Suprapubic skin (tissue), 4 donors: ENCODE measurements at regions not wholly inside any gene's neighbourhood (a gene's known extent, or its start where the extent isn't known, plus 50 kb on each side); places are given as distances from the start of the nearest gene placed in this dataset.

ENCODE experiments used
- DNase-seq, 2 donors: peaks; one replicate each; pipeline ENCODE4 v3.0.0-alpha.2; 2019; ENCODE audit warnings: low spot score in 2 of 2
- H3K27ac ChIP-seq: fragments of 200-600 bp; sonication (generic); one replicate; pipeline ENCODE4 v1.5.1; 2019
- H3K27me3 ChIP-seq: fragments of 200-600 bp; sonication (generic); one replicate; pipeline ENCODE4 v1.5.1; 2019
- H3K36me3 ChIP-seq: fragments of 200-600 bp; sonication (generic); one replicate; pipeline ENCODE4 v1.5.1; 2019
- H3K4me1 ChIP-seq: fragments of 200-600 bp; sonication (generic); one replicate; pipeline ENCODE4 v1.5.1; 2019
- H3K4me3 ChIP-seq: fragments of 200-600 bp; sonication (generic); one replicate; pipeline ENCODE4 v1.5.1; 2019; ENCODE audit warnings: mild to moderate bottlenecking
- H3K9me3 ChIP-seq: fragments of 200-600 bp; sonication (generic); one replicate; pipeline ENCODE4 v1.5.1; 2019
- CTCF ChIP-seq, 2 donors: fragments of 200-600 bp in 1 of 2; fragments of 450-650 bp in 1 of 2; sonication (generic) in 1 of 2; IDR thresholded peaks; one replicate each; pipeline ENCODE4 v1.5.1; 2016 to 2019; ENCODE audit warnings: antibody characterized with exemption in 2 of 2, mild to moderate bottlenecking in 1 of 2, moderate library complexity in 1 of 2
- EP300 ChIP-seq: sonication (generic); formaldehyde crosslinking; IDR thresholded peaks from one replicate; pipeline ENCODE4 v1.6.1; 2017; ENCODE audit warnings: antibody characterized with exemption
- POLR2A ChIP-seq, 2 donors: fragments of 450-650 bp; IDR thresholded peaks; one replicate each; pipeline ENCODE4 v1.6.1; 2017; ENCODE audit warnings: antibody characterized with exemption in 2 of 2, mild to moderate bottlenecking in 2 of 2, moderate library complexity in 2 of 2
- POLR2AphosphoS5 ChIP-seq, 3 donors: sonication (generic); formaldehyde crosslinking; IDR thresholded peaks; one replicate each; pipeline ENCODE4 v1.6.1; 2017; ENCODE audit warnings: antibody characterized with exemption in 3 of 3
- WGBS: methylation state at CpG from one replicate; pipeline ENCODE4 v1.1.5; 2018; 5-methylcytosine and 5-hydroxymethylcytosine counted together

- WGBS, result 70% methylated on average over 15 of the region's 15 CpGs
- Histone ChIP-seq H3K4me1 (no peaks in the 10 kb centered on the region), H3K27ac (no peak overlapping the region), H3K9me3 (no peaks in the 10 kb centered on the region), H3K36me3 (no peaks in the 10 kb centered on the region), H3K27me3 (peaks cover 25% of the 10 kb centered on the region), H3K4me3 (no peak overlapping the region)
- TF ChIP-seq CTCF (IDR thresholded peaks at IDR 0.05), result no peak
- TF ChIP-seq POLR2A (IDR thresholded peaks at IDR 0.05), result no peak
- no peak for TF ChIP-seq POLR2AphosphoS5 (IDR thresholded peaks at IDR 0.05)
- no peak for DNase-seq
Measured at GRCh38 chr1:38265293-38266196, 219.0 kb upstream of the POU3F1 start.

GRCh38 chr1:38263438-38263837, 216.8 kb upstream of the POU3F1 start:
- no peak overlapping the region for H3K27ac ChIP-seq
- WGBS, result 59% methylated on average over 4 of the region's 4 CpGs
- TF ChIP-seq CTCF (IDR thresholded peaks at IDR 0.05), result no peak
- no peak for TF ChIP-seq POLR2A (IDR thresholded peaks at IDR 0.05)
- no peak for TF ChIP-seq POLR2AphosphoS5 (IDR thresholded peaks at IDR 0.05)
- TF ChIP-seq EP300, result no peak
- no peaks in the 10 kb centered on the region for H3K4me1 ChIP-seq
- peaks cover 18% of the 10 kb centered on the region for H3K27me3 ChIP-seq
- H3K4me3 ChIP-seq, result no peak overlapping the region
- DNase-seq, result no peak
- H3K36me3 ChIP-seq, result no peaks in the 10 kb centered on the region
- H3K9me3 ChIP-seq, result no peaks in the 10 kb centered on the region

GRCh38 chr1:38261574-38261973, 215.0 kb upstream of the POU3F1 start:
- Histone ChIP-seq H3K27me3 (peaks cover 18% of the 10 kb centered on the region), H3K4me3 (no peak overlapping the region), H3K36me3 (no peaks in the 10 kb centered on the region), H3K9me3 (no peaks in the 10 kb centered on the region), H3K27ac (no peak overlapping the region), H3K4me1 (no peaks in the 10 kb centered on the region)
- no peak for TF ChIP-seq POLR2A (IDR thresholded peaks at IDR 0.05)
- TF ChIP-seq EP300, result no peak
- TF ChIP-seq POLR2AphosphoS5 (IDR thresholded peaks at IDR 0.05), result no peak
- no peak for TF ChIP-seq CTCF (IDR thresholded peaks at IDR 0.05)
- 88% methylated on average over 4 of the region's 4 CpGs for WGBS
- DNase-seq, result no peak

- no peak for DNase-seq
Measured at GRCh38 chr1:38258085-38258627, 211.6 kb upstream of the POU3F1 start.

More at GRCh38 chr1:38258085-38258627, 211.6 kb upstream of the POU3F1 start:
- TF ChIP-seq EP300 (no peak), POLR2A (IDR thresholded peaks at IDR 0.05) (no peak), POLR2AphosphoS5 (IDR thresholded peaks at IDR 0.05) (no peak), CTCF (IDR thresholded peaks at IDR 0.05) (no peak)
- H3K4me1 ChIP-seq, result no peaks in the 10 kb centered on the region
- peaks cover 15% of the 10 kb centered on the region for H3K27me3 ChIP-seq
- no peaks in the 10 kb centered on the region for H3K9me3 ChIP-seq
- WGBS, result 85% methylated on average over 16 of the region's 16 CpGs
- H3K4me3 ChIP-seq, result no peak overlapping the region
- H3K36me3 ChIP-seq, result no peaks in the 10 kb centered on the region
- H3K27ac ChIP-seq, result no peak overlapping the region
